ENCODE measurements at regions not wholly inside any gene's neighbourhood (a gene's known extent, or its start where the extent isn't known, plus 50 kb on each side); places are given as distances from the start of the nearest gene placed in this dataset.
"Not testable (repeated sequence)": the region's sequence is repeated elsewhere in the genome, so short reads cannot be mapped to it uniquely, and the experiment has no call there.

DNA sequence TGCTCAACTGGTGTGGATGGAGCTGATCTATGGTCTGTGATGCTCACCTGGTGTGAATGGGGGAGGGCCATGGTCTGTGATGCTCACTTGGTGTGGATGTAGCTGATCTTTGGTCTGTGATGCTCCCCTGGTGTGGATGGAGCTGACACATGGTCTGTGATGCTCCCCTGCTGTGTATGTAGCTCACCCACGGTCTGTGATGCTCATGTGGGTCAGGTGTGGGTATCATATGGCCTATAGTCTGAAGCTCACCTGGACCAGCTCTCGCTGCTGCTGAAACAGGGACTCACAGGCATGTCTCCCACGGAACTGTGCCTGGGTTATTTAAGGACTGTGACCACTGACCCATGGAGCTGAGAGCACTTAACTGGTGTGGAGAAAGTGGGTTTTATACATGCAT is 109.7 kb downstream of the CRLF2 start:
- no peak for DNase-seq

DNA sequence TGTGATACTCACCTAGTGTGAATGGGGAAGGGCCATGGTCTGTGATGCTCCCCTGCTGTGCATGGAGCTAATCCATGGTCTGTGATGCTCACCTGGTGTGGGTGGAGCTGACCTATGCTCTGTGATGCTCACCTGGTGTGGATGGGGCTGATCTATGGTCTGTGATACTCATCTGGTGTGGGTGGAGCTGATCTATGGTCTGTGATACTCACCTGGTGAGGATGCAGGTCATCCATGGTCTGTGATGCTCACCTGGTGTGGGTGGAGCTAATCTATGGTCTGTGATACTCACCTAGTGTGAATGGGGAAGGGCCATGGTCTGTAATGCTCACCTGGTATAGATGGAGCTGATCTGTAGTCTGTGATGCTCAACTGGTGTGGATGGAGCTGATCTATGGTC is 110.2 kb downstream of the CRLF2 start:
- DNase-seq = not testable (repeated sequence)

DNA sequence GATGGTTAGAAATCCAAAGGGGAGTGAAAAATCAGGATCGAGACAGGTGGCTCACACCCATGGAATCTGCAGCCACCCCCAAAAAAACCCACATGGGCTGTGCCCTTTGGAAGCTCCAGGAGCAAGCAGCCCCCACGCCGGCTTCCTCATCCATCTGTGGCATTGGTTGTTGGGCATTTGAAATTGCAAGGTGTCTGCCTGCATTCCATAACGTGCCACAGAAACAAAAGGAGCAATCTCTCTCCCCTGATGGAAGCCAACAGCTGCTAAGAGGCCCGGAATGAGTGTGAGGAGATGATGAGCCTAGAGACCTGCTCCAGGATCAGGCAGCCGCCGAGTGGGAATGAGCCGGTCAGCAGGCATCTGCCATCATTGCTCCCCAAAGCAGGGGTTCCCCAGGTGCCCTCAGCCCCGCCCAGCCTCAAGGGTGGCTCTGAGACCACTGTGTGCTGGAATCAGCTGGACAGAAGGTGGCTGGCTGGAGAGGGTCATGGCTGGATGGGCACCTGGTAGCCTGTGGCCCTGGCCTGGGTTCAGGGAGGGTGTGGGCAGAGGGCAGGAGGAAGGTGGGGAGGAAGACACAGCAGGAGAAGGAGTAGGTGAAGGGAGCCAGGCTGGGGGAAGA is 113.2 kb downstream of the CRLF2 start:
- no peak for DNase-seq

DNA sequence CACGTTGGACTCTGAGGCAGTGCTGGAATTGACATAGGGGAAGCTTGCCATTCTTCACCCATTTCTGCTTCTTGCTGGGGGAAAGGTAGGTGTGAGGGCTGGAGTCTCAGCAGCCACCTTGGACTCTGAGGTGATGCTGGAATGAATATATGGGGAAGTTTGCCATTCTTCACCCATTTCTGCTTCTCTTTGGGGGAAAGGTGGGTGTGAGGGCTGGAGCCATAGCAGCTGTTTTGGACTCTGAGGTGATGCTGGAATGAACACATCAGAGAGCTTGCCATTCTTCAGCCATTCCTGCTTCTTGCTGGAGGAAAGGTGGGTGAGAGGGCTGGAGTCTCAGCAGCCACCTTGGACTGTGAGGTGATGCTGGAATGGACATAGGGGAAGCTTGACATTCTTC is 115.1 kb downstream of the CRLF2 start:
- DNase-seq = no peak

- no peak for DNase-seq
These were observed 117.7 kb downstream of the CRLF2 start for GRCh38 chrX:1094566-1095333.

GRCh38 chrX:1093586-1094421 is 118.6 kb downstream of the CRLF2 start:
- DNase-seq = no peak

- peak; percentile 27 for DNase-seq
These were observed 119.3 kb downstream of the CRLF2 start for GRCh38 chrX:1093121-1093520.

- no peak for DNase-seq
These were observed 125.7 kb downstream of the CRLF2 start for GRCh38 chrX:1086444-1087409.

DNA sequence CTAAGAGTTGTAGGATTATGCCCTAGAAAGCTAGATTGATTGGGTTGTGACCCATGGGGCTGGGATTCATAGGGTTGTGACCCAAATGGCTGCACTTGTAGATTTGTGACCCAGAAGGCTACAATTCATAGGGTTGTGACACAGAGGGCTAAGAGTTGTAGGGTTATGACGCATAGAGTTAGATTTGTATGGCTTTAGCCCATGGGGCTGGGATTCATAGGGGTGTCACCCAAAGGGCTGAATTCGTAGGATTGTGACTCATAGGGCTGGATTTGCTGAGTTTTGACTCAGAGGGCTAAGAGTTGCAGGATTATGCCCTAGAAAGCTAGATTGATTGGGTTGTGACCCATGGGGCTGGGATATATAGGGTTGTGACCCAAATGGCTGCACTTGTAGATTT is 126.6 kb downstream of the CRLF2 start:
- not testable (repeated sequence) for DNase-seq

- DNase-seq = no peak
These were observed 127.8 kb downstream of the CRLF2 start for GRCh38 chrX:1084689-1085088.

DNA sequence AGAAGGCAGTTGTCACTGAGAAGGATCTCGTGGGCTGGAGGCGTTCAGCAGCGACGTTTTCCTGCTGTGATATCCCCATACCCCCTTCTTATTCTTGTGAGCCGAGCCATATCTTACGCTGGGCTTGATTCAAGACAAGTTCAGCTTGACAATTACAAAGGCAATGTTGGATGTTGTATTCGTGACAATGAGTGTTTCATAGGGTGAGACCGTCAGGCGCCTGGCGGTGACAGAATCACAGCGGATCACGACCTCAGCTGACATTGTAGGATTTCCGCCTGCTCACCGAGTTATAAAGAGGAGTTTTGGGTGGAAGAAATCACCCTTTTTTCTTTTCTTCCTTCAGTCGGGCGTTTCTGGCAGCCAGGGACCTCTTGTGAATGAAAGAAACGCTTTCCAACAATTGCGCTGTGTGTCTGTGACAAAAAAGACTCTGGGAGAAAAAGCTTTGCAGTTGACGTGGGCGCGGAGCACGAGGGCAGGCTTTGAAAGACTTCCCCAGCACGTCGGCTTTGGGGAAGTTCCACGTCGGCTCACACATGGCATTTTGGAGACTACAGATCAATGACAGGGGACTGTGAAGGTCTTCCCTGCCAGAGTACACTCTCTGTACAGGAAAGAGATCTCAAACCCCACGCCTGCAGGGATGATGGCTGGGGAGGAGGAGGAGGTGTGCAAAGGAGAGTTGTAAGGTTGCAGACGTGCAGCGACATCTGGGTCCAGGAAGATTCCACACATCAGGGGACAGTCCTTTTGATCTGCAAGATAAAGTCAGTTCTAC is 135.4 kb downstream of the CRLF2 start:
- DNase-seq = no peak

DNA sequence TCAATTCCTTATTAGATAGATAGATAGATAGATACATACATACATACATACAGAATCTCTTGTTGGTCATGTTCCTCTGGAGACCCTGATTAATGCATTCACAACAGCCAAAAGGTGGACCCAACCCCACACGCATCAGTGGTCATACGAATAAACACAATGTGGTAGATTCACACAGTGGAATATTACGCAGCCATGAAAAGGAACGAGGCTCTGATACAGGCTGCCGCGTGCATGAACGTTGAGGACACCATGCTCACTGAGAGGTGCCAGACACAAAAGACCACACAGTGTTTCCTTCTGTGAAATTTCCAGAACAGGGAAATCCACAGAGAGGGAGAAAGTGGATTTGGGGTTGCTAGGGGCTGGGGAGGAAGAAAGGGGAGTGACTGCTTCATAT is 136.7 kb downstream of the CRLF2 start:
- DNase-seq = no peak

- no peak for DNase-seq
These were observed 137.3 kb downstream of the CRLF2 start for GRCh38 chrX:1075156-1075555.

GRCh38 chrX:1074755-1075154 is 137.7 kb downstream of the CRLF2 start:
- no peak for DNase-seq

GRCh38 chrX:1074172-1074571 is 138.3 kb downstream of the CRLF2 start:
- no peak for DNase-seq

- DNase-seq = no peak
These were observed 139.6 kb downstream of the CRLF2 start for GRCh38 chrX:1072637-1073377.

DNA sequence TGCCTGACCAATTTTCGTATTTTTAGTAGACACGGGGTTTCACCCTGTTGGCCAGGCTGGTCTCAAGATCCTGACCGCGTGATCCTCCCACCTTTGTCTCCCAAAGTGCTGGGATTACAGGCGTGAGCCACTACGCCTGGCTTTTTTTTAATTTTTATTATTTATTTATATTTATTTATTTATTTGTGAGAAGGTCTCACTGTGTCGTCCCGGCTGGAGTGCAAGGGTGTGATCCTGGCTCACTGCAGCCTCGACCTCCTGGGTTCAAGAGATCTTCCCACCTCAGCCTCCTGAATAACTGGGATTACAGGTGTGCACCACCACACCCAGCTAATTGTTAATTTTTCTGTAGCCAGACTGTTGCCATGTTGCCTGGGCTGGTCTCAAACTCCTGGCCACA is 141.1 kb downstream of the CRLF2 start:
- no peak for DNase-seq

DNA sequence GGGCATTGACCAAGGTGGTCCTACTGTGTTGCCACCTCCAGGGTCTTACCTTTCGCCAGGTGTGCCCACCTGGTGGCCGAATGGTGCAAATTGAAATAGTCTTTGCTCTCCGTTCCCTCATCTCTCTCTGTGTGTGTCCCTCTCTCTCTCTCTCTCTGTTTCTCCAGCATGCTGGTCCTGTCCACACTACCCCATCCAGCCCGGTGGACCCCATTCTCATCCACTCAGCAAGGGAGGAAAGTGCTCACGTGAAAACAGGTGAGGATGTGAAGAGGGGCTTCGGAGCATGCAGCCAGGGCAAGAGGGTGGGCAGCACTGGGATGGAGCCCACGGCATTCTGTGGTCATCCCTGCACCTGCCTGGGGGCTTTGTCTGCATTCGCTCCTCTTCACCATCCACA is 150.1 kb downstream of the CRLF2 start:
- no peak for DNase-seq

DNA sequence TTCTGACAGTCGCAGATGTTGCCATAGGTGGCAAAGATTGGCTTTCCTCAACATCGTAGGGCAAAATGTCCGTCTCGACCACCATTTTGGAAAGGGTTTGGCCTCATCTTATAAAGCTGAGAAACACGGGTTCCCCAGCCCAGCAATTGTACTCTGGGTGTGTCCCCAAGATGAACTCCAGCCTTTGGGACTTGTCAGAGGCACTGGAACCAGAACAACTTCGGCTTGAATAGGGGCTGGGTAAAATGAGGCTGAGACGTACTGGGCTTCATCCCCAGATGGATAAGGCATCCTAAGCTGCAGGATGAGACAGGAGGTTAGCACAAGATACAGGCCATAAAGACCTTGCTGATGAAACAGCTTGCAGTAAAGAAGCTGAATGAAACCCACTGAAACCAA is 151.9 kb downstream of the CRLF2 start:
- DNase-seq = no peak

DNA sequence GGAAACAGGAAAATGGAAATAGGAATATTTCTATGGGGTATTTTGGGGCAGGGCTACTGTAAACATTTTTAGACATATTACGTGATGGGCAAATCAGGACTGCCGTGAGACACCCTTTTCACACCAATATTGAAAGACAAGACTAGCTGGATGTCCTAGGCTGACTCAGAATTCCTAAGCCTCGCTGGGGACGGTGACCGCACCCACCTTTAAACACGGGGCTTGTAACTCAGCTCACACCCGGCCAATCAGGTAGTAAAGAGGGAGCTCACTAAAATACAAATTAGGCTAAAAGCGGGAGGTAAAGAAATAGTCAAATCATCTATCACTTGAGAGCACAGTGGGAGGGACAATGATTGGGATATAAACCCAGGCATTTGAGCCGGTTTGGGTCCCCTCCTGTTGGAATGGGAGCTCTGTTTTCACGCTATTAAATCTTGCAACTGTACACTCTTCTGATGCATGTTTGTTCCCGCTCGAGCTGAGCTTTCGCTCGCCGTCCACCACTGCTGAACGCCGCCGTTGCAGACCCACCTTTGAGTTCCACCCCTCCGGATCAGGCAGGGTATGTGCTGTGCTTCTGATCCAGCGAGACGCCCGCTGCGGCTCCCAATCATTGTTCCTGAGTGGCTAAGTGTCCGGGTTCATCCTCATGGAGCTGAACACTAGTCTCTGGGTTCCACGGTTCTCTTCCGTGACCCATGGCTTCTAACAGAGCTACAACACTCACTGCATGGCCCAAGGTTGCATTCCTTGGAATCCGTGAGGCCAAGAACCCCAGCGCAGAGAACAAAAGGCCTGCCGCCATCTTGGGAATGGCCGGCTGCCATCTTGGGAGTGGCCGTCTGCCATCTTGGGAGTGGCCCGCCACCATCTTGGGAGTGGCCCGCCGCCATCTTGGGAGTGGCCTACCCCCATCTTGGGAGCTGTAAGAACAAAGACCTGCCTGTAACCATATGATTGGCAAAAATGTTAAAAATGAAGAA is 152.6 kb downstream of the CRLF2 start:
- no peak for DNase-seq
